Activated CD8-positive, alpha-beta memory T cell treated with anti-CD3 and anti-CD28 coated beads for 36 hours (primary cell): ENCODE measurements at regions not wholly inside any gene's neighbourhood (a gene's known extent, or its start where the extent isn't known, plus 50 kb on each side); places are given as distances from the start of the nearest gene placed in this dataset.

ENCODE experiments used
- CTCF ChIA-PET: fragments of 350-600 bp; sonication (Branson Sonifier 250); formaldehyde crosslinking; loops from one replicate; lab custom pipeline; 2021; ENCODE audit warnings: antibody characterized with exemption; lab: Charles Lee
- POLR2A ChIA-PET: fragments of 350-600 bp; sonication (Branson Sonifier 250); formaldehyde crosslinking; loops from one replicate; lab custom pipeline; 2021; ENCODE audit warnings: antibody characterized with exemption; lab: Charles Lee

DNA sequence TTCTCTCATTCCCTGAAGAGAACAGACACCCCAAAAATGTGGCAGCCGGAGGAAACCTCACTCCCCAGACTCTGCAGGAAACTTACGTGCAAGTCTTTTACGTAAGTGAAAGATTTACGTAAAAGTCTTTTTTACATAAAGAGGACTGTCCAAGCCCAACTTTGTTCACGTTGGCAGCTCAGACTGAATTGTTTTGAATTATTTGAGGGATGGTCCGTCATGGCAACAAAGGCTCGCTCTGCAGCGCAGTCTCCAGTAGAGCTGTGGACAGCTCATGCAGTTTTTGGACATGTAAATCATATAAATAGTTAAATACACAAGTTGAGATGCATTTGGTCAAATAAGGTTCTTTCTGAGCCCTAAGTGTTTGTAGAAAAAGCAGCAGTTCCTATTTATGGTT, 394.8 kb downstream of the QKI start:
- POLR2A ChIA-PET: no interaction called here
- CTCF ChIA-PET: no interaction called here

DNA sequence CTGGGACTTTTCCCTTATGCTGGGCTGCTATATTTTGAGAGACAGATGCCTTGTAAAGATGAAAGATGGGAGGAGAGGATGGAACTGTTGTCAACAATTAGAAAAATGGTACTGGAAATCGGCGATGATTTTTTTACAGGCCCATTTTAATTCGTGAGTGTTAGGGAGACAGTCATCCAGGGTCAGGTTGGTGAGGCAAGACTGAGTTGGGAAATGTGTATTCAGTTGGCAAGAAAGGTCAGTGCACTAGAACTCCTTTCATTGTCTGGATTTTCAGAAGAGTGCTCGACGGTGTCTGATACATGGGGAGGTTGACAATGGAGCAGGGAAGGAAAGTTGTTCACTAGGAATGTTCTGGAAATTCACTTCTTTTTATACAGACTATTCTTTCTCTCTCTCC, 394.4 kb downstream of the QKI start:
- CTCF ChIA-PET: no interaction called here
- POLR2A ChIA-PET: no interaction called here

DNA sequence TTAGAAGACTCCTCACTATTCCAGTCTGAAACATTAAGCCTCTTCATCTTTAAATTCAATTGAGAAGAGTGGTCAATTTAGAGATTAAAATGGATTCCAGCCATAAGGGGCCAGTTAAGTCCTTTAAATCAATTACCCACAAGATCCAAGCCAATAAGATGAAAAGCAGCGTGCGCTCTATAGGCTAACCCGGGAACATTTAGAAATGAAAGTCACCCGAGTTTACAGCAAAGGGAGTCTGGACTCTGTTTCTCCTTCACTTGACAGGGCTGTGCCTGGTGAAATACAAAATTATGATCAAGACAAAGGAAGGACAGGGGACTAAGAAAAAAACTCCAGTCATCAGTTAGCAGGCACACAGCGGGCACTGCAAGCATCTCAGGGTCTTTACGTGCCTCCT, 393.7 kb downstream of the QKI start:
- ChIA-PET POLR2A (no interaction called here), CTCF (no interaction called here)

DNA sequence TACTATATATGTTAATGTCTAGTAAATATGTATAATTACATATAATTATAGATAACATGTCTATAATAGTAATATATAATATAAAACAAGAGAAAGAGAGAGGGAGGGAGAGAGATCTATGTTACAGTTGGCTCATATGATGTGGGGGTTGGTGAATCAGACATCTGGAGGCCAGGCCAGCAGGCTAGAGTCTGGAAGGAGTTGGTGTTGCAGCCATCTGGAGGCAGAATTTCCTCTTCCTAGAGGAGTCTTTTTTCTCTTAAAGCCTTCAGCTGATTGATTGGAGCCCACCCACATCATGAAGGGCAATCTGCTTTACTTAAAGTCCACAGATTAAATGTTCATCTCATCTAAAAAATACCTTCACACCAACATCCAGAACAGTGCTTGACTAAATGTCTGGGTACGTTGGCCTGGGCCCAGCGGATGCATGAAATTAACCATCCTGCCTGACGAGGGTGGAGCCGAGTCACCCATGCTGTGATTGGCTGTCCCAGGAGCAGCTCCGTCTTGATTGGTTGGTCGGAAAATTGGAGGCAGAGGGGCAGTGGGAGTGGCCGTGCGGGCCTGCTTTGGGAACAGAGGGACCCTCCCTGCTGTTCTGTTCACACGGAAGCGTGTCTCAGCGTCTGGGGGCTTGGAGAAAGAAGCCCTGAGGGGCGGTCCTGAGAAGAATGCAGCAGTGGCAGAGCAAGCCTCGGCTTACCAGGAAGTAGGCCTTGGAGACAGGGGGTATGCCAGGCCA, 392.4 kb downstream of the QKI start:
- POLR2A ChIA-PET: interaction anchor here (0.6 kb wide), 1 partner anchor 309 kb away, joined by 3 read pairs; no protein-coding TSS in a partner anchor
- CTCF ChIA-PET: no interaction called here

DNA sequence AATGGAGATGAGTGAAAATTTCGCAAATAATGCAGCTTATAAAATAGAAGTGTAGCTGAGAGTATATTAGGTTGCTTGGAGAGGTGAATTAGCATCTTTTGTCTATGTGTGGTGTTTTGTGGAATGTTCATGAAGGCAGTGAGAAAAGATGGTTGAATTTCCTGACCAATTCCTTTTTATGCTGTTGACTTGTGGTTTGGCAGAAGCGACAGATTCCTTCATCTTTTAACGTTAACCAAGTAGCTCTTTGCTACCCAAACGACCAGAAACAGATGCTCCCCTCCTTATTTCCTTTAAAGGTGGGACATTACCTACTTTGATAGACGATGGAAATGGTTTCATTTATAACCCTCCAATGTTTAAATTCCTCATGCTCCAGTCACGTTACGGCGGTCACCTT, 390.5 kb downstream of the QKI start:
- POLR2A ChIA-PET: no interaction called here
- CTCF ChIA-PET: no interaction called here

DNA sequence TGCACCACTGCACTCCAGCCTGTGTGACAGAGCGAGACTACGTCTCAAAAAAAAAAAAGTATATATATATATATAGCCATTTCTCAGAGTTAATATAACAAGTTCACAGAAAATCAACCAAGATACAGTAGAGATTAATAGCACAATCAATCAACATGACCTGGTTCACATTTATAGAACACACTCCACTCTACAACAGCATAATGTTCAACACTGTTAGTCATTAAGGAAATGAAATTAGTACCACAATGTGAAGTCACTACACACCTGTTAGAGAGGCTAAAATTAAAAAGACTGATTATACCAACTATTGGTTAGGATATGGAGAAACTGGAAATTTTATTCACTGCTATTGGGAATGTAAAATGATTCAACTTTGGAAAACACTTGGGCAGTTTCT, 387.7 kb downstream of the QKI start:
- CTCF ChIA-PET: no interaction called here
- POLR2A ChIA-PET: no interaction called here

DNA sequence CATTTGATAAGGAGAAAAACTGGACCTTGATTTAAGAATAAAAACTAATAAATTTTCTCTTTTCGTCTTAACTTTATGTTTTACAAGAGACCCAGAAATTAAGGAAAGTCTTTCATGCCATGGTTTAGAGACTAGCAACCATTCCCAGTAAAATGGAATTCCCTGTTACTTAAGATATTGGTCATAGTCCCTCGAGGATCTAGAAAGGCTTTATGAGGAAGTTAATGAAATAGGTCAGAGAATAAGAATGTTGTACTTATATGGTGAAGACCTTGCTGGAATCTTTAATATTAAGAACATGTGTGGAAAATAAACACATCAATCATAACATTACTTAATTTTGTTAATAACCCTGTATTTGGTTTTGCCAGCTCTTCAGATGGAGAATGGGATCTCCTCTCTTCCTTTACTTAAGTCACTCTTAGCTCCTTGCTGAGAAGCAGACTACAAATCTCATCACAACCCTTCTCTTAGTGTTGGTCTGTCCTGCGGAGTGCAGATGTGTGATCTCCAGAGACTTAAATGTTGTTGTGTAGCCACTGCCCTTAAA, 382.9 kb downstream of the QKI start:
- CTCF ChIA-PET: no interaction called here
- POLR2A ChIA-PET: no interaction called here

DNA sequence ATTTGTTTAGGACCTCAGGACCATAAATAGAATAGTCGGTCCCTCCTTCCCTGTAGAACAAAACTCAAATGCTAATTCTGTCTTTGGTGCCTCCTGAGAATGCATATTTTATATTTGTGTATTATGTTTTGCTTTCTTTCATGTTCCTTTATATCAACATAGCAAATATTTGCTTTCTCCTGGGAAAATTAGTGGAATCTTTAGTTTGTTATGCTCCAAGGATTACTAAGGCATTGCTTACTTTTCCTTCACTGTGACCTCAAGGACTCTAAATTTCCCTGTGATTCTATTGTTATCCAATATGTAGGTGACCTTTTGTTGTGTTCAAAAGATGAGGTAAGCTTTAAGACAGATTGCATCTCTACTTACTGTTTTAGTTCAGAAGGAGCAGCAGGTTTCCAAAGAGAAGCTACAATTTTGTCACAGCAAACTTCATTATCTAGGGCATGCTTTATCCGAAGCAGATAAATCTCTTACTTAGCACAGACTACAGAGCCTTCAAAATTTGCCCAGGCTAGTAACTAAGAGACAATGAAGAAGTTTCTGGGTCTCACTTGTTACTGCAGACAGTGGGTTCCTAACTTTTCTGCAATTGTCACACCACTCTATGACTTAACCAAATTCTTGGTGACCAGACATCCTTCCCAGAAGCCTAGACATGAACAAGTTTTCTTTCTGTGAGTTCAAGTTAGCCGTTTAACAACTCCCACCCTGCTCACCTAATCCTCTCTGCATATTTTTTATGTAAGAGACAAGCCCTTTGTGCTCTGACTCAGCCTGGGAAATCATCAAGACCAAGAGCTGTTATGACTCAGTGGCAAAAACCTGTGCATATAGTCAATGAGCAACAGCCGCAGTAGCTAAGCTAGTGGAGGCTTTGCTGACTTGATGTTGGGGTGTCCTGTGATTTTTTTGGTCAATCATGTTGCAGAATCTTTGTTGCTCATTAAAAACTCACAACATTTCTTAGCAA, 378.8 kb downstream of the QKI start:
- ChIA-PET CTCF (no interaction called here), POLR2A (no interaction called here)

DNA sequence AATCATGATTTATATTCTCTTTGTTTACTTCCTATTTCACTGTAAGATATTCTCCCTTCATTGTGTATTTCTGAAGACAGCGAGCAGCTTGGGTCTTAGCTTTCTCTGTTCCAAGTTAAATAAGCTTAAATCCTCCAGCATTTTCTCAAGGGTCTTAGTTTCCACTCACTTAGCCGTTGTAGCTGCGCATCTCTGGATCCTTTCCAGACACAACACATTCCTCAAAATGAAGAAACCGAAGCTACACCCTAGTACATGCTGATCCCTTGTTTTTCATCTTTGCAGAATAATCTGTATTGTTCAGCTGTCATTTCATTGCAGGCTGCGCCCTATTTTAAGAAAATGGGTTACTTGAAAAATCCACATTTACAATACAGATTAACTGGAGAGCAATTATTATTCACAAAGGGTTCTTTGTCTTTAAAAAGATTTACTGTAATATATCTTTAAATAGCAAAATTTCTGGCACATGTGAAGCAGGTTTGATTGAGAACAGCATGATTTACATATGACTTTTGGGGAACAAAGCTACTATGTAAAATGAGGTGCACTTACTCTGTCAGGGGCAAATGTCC, 375.8 kb downstream of the QKI start:
- ChIA-PET POLR2A (no interaction called here), CTCF (interaction anchor here (0.6 kb wide), 1 partner anchor 46 kb away, joined by 4 read pairs; no protein-coding TSS in a partner anchor)

DNA sequence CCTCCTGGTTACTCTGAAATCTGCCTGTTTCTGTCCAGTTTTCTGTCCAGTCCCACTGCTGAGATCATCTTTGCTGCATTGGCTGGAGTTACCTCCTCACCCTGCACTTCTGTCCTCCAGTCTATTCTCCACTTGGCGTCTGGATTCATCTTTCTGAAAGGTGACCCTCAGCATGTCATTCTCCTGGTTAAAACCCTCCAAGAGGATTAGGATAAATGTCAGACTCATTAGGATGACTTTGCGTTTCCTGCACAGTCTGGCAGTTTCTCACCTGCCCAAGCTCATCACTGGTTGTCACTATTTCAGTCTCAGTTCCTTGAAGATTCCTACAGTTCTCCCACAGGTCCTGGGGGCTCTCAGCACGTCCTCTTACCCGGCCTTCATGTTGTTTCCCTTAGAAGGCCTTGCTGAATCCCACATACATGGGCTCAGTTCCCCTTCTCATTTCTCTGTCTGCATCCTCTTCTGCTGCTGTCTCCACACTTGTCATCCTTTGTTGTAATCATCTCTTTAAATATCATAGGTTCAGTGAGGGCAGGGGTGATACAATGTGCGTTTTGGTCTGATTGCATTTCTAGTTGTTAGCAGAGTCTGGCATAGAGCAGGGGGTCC, 374.8 kb downstream of the QKI start:
- POLR2A ChIA-PET: no interaction called here
- CTCF ChIA-PET: no interaction called here

DNA sequence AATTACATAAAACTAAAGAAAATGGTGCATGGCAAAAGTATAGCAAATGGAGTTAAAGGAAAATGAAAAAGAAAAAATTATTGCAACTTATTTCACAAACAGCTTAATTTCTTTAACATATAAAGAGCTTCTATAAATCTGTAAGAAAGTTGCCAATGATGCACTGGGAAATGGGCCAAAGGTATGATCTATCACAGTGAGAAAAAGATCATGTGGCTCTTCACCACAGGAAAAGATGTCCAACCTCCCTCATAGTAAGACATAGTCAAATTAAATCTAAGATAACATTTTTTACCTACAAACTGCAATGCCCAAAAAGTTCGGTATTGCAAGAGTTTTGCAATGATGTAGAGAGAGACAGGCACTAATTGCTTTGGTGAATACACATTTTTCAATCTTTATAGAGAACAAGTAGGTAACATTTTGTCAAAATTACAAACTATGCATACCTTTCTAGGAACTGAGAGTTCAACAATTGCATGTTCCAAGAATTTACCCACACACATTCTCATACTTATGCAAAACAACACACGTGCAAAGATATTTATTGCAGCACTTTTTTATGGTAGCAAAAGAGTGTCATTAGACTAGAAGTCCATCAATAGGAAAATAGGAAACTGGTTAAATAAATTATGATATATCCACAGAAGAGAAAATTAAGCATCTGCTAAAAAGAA, 372.6 kb downstream of the QKI start:
- CTCF ChIA-PET: interaction anchor here (0.6 kb wide), 1 partner anchor 371 kb away, joined by 4 read pairs; no protein-coding TSS in a partner anchor
- POLR2A ChIA-PET: no interaction called here

DNA sequence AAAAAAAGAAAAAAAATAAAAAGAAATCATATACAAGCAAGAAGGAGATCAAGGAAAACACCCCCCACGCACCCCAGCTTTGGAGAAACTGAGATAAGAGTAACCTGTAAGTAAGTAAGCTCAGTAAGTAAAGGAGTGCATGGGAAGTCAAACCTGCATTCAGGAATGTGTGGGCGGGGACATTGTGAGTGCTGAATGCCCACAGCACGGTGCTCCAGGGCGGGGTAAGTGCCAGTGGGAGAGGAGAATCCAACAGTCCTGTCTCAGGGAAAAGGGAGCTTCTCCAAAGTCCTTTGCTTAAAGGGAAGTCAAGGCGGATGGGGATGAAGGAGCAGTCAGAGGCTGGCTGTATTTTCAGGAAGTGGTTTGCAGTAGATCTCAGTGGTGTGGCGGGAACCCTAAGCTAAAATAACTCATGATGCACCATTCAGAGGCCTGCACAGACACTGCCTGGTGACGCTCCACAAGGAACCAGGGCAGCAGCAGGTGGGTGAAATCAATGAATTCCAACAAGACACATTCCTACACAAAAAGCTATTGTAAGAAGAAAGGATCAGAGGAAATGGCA, 368.0 kb downstream of the QKI start:
- POLR2A ChIA-PET: no interaction called here
- CTCF ChIA-PET: no interaction called here

DNA sequence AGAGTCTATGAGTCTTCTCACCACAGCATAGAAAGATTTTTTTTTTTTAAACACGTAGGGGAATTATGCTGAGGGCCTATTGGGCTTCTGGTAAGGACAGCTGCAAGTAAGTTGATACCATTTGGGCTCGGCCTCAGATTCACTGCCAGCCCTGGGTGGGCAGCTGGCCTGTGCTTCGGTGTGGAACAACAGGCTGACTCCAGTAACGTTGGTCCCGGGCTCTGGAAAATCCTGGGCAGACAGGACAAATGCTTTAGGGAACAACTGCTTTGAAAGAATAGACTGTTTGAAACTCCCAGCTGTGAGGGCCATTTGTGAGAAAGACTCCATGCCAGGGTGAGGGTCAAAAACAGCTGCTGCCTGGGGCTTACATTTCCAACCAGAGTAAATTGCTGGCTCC, 366.5 kb downstream of the QKI start:
- ChIA-PET POLR2A (no interaction called here), CTCF (no interaction called here)

DNA sequence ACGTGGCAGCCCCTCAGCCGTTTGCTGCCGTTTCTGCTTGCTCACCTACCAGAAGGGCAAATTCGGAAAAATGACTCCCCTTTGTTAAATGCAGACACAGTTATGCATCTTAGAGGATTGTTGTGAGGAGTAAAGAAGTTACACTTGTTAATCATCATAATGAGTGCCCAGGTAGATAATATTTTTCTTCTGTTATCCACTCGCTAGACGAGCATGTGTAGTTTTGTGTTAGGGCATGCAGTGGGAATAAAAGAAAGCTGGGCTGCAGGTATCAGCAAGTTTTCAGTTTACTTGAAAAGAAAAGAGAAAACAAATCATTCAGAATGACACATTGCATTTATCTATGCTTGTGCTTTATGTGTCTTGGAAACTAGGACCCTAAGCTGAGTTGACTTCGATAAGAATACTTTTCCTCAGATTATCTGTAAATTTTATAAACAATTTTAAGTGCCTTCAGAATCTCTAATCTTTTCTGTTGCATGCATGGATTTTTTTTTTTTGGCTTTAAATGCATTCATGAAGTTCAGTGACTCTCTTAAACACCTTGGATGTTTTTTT, 365.3 kb downstream of the QKI start:
- ChIA-PET CTCF (no interaction called here), POLR2A (no interaction called here)

DNA sequence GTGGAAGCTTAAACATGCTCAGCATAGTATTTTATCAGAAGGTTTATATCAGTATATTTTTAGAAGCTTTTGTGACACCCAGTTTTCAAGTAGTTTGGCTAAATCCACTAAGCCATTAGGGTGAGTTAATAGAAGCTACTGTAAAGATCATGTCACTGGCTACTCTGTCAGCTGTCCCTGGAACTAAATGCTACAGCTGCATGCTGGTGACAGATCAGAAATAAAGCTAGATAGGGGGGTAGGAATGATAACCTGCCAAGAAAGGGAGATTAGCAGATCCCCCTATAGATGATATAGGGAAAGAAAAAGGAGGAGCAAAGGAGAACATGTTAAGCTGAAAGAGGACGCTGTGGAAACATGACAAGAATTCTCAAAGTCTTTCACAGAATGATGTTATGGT, 363.2 kb downstream of the QKI start:
- POLR2A ChIA-PET: no interaction called here
- CTCF ChIA-PET: no interaction called here

DNA sequence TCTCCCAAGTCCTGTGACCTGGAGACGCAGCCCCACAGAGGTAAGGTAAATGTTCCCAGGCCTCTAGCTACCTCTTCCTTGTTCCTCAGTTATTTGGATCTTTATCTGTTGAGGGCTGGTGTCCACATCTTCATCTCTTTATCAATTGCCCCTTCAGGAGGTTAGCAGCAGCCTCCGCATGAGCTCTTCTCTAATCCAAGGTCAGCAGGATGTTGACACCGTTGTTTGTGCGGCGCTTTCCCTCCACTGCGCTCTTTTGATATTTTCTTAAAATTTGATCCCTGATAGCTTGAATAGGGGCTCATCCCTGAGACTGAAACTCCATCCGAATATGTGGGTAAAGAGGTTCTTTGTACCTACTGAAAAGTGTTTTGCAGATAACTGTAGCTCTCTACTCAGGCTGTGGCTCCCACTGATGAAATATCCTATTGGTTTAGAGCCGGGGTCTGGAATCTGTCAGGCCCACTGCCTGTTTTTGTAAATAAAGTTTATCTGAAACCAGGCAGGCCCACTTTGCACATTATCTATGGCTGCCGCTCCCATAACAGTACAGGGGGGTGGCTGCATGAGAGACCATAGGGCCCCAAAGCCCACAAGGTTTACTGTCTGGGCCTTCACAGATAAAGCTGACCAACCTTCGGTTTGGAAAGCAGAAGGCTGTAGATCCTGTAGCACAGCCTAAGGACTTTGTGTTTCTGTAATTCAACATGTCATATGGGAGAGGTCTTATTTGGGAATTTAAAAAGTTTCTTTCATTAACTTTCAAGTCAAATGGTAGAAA, 362.6 kb downstream of the QKI start:
- CTCF ChIA-PET: no interaction called here

DNA sequence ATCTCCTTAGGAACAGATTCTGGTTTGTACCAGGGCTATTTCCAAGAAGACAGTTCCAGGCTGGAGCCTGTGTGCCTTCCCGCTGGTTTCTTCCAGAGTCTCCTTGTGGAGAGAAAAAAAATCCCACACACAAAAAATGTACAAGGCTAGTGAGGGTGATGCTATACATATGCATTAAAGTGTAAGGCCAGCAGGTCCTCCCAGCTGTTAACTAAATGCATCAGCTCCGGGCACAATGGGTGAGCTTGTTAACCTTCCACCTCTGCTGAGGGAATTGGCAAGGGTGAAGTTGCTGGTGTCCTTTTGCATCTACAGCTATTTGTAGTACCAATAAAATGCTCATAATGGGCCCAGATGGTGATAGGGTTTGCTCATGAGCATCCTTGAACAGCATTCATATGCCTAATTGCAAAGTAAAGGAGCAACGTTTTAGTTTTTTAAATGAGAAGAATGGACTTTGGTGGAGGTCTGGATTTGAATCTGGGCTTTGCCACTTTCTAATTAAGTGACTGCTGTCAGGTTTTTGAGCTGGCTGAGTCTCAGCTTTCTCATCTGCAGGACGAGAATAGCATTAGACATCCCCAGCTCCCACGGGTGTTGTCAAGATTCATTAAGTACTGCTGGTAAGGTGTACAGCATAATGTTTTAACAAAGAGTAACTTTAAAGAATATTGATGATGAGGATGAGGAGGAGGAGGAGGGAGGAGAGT, 361.8 kb downstream of the QKI start:
- ChIA-PET POLR2A (no interaction called here), CTCF (no interaction called here)

More for the DNA sequence above, 362.6 kb downstream of the QKI start:
- POLR2A ChIA-PET: no interaction called here
